Stimulated activated CD8-positive, alpha-beta memory T cell treated with anti-CD3 and anti-CD28 coated beads, Interleukin-15, amount 100 ng/mL, for 48 hours (primary cell): ENCODE measurements at regions not wholly inside any gene's neighbourhood (a gene's known extent, or its start where the extent isn't known, plus 50 kb on each side); places are given as distances from the start of the nearest gene placed in this dataset.
"Not testable (repeated sequence)": the region's sequence is repeated elsewhere in the genome, so short reads cannot be mapped to it uniquely, and the experiment has no call there.

Experiments used
- DNase-seq, 2 donors: peaks; one replicate each; pipeline ENCODE4 v3.0.0-alpha.2; 2020; ENCODE audit warnings: low read depth in 2 of 2

GRCh38 chr19:28632371-28633080 lies 580.4 kb downstream of the UQCRFS1 start:
- DNase-seq = no peak

GRCh38 chr19:28631961-28632360 lies 581.0 kb downstream of the UQCRFS1 start:
- no peak for DNase-seq

- DNase-seq = no peak
These were observed 585.3 kb downstream of the UQCRFS1 start for GRCh38 chr19:28627669-28628068.

DNA sequence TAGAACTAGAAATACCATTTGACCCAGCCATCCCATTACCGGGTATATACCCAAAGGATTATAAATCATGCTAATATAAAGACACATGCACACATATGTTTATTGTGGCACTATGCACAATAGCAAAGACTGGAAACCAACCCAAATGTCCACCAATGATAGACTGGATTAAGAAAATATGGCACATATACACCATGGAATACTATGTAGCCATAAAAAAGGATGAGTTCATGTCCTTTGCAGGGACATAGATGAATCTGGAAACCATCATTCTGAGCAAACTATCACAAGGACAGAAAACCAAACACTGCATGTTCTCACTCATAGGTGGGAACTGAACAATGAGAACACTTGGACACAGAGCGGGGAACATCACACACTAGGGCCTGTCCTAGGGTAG lies 586.5 kb downstream of the UQCRFS1 start:
- DNase-seq = not testable (repeated sequence)

DNA sequence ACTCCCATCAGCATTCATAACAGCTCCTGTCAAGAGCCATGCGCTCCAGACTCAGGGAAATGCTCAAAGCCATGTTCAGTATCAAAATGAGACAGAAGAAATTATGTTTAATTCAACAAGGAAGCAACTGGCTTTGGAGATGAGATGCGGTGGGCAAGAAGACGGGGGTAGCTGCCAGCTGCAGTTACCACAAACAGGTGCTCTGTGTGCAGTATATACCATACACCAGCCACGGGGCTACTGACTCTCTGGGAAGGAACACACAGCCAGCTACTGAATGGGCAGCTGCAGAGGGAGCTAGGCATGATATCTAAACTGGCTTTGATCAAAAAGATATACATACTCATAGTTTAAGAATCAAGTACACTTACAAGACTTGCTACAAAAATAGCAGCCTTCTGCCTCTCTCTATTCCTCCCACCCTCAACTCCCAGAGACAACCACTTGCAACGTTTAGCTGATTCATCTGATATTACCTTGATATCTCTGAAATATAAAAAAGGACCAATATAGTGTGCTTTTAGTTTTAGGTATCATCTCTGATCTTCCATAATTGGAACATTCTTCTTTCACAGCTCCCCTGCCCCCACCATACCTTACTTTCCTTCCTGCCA lies 593.0 kb downstream of the UQCRFS1 start:
- no peak for DNase-seq

DNA sequence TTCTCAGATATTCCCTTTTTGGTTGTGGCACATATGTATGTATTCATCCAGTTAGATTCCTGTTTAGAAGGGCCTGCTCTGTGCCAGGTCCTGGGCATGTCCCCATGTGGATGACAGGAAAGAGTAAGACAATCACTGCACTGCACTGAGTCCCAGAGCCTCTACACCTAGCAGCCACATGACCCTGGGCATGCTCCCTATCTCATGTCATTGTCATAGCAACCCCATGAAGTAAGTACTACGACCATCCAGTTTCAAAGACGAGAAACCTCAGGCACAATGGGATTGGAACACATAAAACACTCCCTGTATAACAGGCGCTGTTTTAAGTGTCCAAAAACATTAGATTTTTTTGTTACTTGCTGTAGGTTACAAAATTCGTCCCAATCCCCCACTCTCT lies 594.4 kb downstream of the UQCRFS1 start:
- no peak for DNase-seq

GRCh38 chr19:28615966-28616365 lies 597.0 kb downstream of the UQCRFS1 start:
- no peak for DNase-seq

DNA sequence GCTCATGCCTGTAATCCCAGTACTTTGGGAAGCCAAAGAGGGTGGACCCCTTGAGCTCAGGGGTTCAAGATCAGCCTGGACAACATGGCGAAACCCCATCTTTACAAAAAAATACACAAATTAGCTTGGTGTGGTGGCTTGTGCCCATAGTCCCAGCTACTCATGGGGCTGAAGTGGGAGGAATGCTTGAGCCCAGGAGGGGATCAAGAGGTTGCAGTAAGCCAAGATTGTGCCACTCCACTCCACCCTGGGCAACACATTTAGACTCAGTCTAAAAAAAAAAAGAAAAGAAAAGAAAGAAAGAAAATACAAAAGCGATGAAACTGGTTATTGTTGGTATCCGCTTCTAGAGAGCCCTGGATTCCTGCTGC lies 597.4 kb downstream of the UQCRFS1 start:
- DNase-seq = no peak

GRCh38 chr19:28614634-28615545 lies 598.1 kb downstream of the UQCRFS1 start:
- DNase-seq = no peak

DNA sequence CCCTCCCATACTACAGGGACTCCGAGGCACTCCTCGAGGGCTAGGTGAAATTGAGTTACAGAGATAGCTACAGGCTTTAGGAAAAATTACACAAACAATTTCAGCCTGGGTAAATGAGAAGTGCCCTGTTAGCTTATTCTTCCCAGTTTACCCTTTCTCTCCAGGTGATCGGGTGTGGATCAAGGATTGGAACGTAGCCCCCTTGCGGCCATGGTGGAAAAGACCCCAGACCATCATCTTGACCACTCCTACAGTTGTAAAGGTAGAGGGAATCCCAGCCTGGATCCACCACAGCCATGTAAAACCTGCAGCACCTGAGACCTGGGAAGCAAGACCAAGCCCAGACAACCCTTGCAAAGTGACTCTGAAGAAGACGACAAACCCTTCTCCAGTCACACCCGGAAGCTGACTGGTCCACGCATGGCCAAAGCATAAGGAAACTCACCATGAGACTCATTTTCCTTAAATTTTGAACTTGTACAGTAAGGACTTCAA lies 600.6 kb downstream of the UQCRFS1 start:
- no peak for DNase-seq

DNA sequence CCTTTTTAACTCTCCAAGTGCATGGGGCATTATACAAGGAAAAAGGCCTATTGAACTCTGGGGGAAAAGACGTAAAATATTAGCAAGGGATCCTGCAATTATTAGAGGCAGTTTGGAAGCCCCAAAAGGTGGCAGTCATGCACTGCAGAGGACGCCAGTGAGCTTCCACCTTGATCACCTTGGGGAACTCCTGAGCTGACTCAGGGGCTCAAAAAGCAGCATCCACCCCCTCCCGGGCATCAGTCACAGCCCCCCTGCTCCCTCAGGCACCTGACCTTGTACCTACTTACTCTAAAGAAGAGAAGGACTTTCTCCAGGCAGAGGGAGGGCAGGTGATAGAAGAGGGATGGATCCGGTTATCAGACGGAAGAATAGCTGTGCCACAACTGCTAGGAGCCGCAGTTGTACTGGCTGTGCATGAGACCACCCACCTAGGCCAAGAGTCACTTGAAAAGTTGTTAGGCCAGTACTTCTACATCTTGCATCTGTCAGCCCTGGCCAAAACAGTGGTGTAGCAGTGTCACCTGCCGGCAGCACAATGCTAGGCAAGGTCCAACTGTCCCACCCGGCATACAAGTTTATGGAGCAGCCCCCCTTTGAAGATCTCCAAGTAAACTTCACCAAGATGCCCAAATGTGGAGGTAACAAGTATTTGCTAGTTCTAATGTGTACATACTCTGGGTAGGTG lies 601.6 kb downstream of the UQCRFS1 start:
- not testable (repeated sequence) for DNase-seq

DNA sequence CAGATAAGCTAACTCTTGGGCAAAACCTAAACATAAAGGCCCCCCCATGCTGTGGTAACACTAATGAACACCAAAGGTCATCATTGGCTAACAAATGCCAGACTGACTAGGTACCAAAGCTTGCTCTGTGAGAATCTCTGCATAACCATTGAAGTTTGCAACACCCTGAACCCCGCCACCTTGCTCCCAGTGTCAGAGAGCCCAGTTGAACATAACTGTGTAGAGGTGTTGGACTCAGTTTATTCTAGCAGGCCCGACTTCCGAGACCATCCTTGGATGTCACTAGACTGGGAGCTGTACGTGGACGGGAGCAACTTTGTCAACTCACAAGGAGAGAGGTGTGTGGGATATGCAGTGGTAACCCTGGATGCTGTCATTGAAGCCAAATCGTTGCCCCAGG lies 602.2 kb downstream of the UQCRFS1 start:
- DNase-seq = no peak

- DNase-seq = no peak
These were observed 603.0 kb downstream of the UQCRFS1 start for GRCh38 chr19:28609944-28610343.

- no peak for DNase-seq
These were observed 603.7 kb downstream of the UQCRFS1 start for GRCh38 chr19:28609091-28609755.

- no peak for DNase-seq
These were observed 604.7 kb downstream of the UQCRFS1 start for GRCh38 chr19:28608292-28608691.

- no peak for DNase-seq
These were observed 605.8 kb downstream of the UQCRFS1 start for GRCh38 chr19:28607066-28607583.

DNA sequence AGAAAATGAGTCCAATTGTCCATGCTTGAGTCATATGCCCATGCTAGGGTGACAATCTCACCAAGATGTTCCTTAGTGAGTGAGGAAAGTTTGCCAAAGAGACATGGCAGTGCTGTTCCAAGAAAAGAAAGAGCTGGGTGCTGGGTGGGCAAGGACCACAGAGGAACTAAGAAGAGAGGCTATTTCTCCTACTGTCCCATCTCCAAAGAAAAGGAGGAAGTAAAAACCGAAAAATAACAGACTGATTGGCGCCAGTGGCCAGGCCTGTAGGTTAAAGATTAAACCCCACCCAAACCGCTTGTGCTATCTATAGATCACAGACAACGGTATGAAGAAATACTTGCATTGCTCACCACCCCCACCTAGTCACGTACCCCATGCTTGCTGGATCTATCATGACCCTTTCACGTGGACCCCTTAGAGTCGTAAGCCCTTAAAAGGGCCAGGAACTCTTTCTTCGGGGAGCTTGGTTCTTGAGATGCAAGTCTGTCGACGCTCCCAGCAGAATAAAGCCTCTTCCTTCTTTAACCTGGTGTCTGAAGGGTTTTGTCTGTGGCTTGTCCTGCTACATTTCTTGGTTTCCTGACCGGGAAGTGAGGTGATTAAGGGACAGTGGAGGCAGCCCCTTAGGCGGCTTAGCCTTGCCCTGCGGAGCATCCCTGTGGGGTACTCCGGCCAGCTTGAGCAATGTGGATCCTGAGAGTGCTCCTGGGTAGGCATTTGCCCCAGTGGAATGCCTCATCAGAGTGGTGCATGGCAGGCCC lies 606.5 kb downstream of the UQCRFS1 start:
- no peak for DNase-seq

GRCh38 chr19:28605501-28606268 lies 607.3 kb downstream of the UQCRFS1 start:
- DNase-seq = no peak

DNA sequence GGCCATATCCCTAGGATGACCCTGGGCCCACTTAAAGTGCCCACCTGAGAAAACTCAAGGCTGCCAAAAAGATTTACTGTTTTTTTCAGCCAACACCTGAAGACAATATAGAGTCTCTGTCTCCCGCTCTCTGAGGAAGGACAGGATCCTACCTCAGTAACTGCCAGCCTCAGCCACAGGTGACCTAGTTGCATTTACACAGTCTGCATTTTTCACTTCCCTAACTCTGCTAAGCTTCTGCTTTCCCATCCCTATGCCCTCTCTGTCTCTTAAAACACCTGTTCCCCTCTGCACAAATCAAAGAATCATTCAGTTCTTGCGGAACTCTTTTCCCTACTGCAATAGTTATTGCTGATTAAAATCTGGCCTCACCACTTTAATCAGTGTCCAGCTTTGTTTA lies 609.5 kb downstream of the UQCRFS1 start:
- no peak for DNase-seq
